ENCODE measurements at regions not wholly inside any gene's neighbourhood (a gene's known extent, or its start where the extent isn't known, plus 50 kb on each side); places are given as distances from the start of the nearest gene placed in this dataset.

DNA sequence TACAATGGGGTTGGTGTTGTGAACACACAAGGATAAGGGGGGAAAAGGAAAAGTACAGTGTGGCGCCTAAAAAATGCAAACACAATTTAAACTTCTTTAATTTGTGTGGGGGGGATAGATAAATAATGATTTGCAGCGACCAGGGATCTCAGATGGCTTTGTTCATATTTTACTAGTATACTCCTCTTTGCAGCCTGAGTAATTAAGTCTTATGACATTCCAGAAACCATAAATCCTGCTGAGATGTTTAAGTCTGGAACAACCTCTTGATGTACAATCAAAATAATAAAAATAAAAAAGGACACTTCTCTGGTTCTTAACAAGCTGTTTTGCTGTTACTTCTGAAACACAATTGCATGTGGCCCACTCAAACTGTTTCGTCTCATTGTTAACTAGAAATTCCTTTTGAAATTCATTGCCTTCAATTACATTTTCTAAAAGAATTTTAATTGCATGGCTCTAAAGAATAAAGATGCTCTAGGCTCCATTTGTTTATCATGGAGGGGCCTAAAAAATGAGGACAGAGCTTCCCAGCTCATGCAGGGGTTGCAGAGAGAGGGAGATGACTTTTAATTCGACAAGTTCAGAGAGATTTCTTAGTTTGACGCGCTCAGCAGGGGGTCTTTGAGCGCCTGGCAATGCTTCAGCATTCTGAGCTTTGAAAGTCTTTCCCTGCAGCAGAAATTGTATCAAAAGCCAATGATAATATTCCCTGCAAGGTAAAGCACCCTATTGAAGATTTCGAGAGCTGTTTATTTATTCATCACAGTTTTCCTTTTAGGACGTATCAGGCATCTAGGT lies 892.4 kb upstream of the TENM3 start:
- WGBS (ENCODE audit: insufficient coverage) = 24% methylated on average over 4 of the region's 9 CpGs
- Histone ChIP-seq H3K27me3 (ENCODE audit: control insufficient read depth, insufficient read depth, low read length) (no peaks in the 10 kb centered on the region), H3K4me3 (ENCODE audit: low read length) (no peak overlapping the region), H3K4me1 (ENCODE audit: control insufficient read depth, insufficient read depth, low read length) (no peaks in the 10 kb centered on the region), H3K9me3 (replicated peaks; ENCODE audit: control insufficient read depth, low read depth, low read length) (no peaks in the 10 kb centered on the region), H3K36me3 (ENCODE audit: control insufficient read depth, insufficient read depth, low read length) (no peaks in the 10 kb centered on the region), H3K27ac (ENCODE audit: low read length) (no peak overlapping the region)
- DNase-seq = no peak

DNA sequence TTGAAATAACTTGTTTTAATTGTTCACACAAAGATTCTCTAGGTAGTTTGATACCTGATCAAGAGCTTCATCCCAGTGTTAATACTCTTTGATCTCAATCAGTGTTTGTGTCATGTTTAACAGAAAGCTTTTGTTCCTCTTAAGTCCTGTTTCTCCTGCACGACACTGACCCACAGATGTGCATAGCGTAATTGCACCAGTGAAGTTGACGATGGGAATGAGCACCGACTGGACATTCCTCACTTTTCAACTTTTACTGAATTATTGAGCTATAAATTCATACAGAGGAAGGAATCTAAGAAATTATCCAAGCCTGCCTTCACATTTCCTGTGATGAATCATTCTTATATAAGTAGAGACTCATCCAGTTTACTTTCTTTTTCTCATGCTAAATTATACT lies 878.7 kb upstream of the TENM3 start:
- Histone ChIP-seq H3K4me3 (ENCODE audit: low read length) (no peak overlapping the region), H3K4me1 (ENCODE audit: control insufficient read depth, insufficient read depth, low read length) (no peaks in the 10 kb centered on the region), H3K27ac (ENCODE audit: low read length) (no peak overlapping the region), H3K36me3 (ENCODE audit: control insufficient read depth, insufficient read depth, low read length) (no peaks in the 10 kb centered on the region), H3K9me3 (replicated peaks; ENCODE audit: control insufficient read depth, low read depth, low read length) (no peaks in the 10 kb centered on the region), H3K27me3 (ENCODE audit: control insufficient read depth, insufficient read depth, low read length) (no peaks in the 10 kb centered on the region)
- no peak for DNase-seq
- WGBS (ENCODE audit: insufficient coverage) = no CpG with 5 or more reads among the region's 4 CpGs

DNA sequence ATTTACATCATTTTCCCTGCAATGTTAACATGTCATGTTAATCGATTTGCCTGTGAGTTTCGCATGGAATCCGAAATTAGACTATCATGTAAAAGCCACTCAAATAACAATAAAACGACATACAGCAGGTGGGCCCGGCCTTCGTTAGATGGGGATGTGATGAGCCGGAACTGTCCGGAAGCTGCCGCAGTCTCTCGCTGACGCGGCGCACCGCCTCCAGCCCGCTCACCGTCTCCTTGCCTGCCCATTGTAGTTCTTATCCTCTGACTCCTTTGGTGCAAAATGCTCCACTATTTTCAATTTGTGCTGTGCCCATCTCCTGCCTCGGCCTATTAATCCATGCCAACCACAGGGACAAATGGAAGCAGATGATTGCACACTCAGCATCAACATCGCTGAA lies 877.5 kb upstream of the TENM3 start:
- Histone ChIP-seq H3K4me3 (ENCODE audit: low read length) (no peak overlapping the region), H3K27ac (ENCODE audit: low read length) (no peak overlapping the region), H3K36me3 (ENCODE audit: control insufficient read depth, insufficient read depth, low read length) (no peaks in the 10 kb centered on the region), H3K27me3 (ENCODE audit: control insufficient read depth, insufficient read depth, low read length) (no peaks in the 10 kb centered on the region), H3K4me1 (ENCODE audit: control insufficient read depth, insufficient read depth, low read length) (no peaks in the 10 kb centered on the region), H3K9me3 (replicated peaks; ENCODE audit: control insufficient read depth, low read depth, low read length) (no peaks in the 10 kb centered on the region)
- 98% methylated on average over 15 of the region's 18 CpGs for WGBS (ENCODE audit: insufficient coverage)
- no peak for DNase-seq

DNA sequence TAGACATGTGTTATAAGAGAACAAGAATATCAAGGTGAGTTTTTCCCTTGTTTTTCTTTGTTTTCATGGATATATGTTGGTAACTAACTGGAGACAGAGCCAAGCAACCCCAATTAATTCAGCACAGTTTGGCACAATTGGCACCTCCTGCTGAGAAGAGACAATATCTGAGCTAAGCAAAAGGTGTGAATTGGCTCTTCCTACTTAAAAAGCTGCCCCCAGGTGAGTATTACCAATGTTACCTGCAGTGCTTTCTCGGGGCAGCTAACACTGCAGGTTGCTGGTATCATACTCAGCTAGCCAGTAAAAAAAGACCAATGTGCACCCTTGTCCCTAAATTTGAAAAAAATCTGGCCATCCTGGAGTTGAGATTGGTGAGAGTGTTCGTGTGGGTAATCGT lies 871.2 kb upstream of the TENM3 start:
- Histone ChIP-seq H3K27ac (ENCODE audit: low read length) (no peak overlapping the region), H3K4me1 (ENCODE audit: control insufficient read depth, insufficient read depth, low read length) (no peaks in the 10 kb centered on the region), H3K27me3 (ENCODE audit: control insufficient read depth, insufficient read depth, low read length) (no peaks in the 10 kb centered on the region), H3K9me3 (replicated peaks; ENCODE audit: control insufficient read depth, low read depth, low read length) (no peaks in the 10 kb centered on the region), H3K4me3 (ENCODE audit: low read length) (no peak overlapping the region), H3K36me3 (ENCODE audit: control insufficient read depth, insufficient read depth, low read length) (no peaks in the 10 kb centered on the region)
- no peak for DNase-seq
- 50% methylated on average over 1 of the region's 3 CpGs for WGBS (ENCODE audit: insufficient coverage)

DNA sequence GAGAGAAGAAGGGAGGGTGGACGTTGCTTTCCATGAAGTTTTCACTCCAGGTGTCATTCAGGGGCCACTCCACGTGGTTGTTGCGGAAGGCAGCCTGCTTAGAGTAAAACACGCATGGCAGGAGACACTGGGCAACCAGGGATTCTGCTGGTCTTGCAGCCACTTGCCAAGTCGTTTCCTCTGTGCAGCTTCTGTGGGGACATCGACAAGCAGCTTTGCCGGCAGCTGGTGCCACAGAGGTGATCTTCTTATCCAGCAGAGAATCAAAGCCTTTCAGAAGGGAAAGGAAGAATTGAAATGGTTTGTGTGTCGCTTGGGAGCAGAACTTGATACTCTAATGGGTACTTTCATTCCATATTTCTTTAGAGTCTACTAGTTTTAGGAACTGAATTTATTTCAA lies 867.1 kb upstream of the TENM3 start:
- no peaks in the 10 kb centered on the region for H3K9me3 ChIP-seq (replicated peaks; ENCODE audit: control insufficient read depth, low read depth, low read length)
- no peak overlapping the region for H3K27ac ChIP-seq (ENCODE audit: low read length)
- H3K27me3 ChIP-seq (ENCODE audit: control insufficient read depth, insufficient read depth, low read length) = no peaks in the 10 kb centered on the region
- 77% methylated on average over 5 of the region's 8 CpGs for WGBS (ENCODE audit: insufficient coverage)
- H3K4me1 ChIP-seq (ENCODE audit: control insufficient read depth, insufficient read depth, low read length) = no peaks in the 10 kb centered on the region
- no peak for DNase-seq
- no peaks in the 10 kb centered on the region for H3K36me3 ChIP-seq (ENCODE audit: control insufficient read depth, insufficient read depth, low read length)
- H3K4me3 ChIP-seq (ENCODE audit: low read length) = no peak overlapping the region

DNA sequence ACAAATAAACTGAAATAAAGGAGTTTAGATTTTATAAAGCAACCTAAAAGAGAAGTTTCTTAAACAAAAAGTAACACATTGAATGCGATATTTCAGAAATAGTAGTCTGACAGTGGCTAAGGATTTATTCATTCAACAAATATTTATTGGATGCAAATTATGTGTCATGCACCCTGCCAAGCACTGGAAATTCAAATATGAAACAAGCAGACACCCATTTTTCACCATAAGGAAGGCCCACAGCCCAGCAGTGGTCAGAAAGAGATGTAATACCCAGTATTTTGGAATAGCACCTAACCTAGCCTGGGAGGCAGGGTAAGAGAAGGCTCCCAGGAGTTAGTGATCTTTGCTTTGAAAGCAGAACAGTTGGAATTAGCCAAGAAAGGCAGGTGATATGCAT lies 855.1 kb upstream of the TENM3 start:
- Histone ChIP-seq H3K9me3 (replicated peaks; ENCODE audit: control insufficient read depth, low read depth, low read length) (no peaks in the 10 kb centered on the region), H3K4me1 (ENCODE audit: control insufficient read depth, insufficient read depth, low read length) (no peaks in the 10 kb centered on the region), H3K27me3 (ENCODE audit: control insufficient read depth, insufficient read depth, low read length) (no peaks in the 10 kb centered on the region), H3K27ac (ENCODE audit: low read length) (no peak overlapping the region), H3K4me3 (ENCODE audit: low read length) (no peak overlapping the region), H3K36me3 (ENCODE audit: control insufficient read depth, insufficient read depth, low read length) (no peaks in the 10 kb centered on the region)
- WGBS (ENCODE audit: insufficient coverage) = no CpG with 5 or more reads among the region's 1 CpG
- no peak for DNase-seq

DNA sequence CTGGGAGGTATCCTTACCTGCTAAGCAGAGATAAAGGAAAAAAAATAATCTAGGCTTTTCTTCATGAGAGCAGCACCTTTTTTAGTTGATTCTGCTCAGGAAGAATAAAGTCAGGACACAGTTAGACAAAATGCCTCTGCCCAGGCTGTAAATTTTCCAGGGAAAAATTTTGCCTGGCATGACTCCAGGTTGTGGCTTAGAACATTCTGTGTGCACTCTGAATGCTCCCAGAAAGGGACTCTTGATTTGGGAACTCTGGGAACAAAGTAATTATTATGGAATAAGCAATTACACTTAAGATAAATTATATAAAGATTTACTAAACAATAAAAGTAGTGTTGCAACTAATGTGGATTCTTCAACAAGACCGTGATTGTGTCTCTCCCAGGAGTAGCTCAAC lies 826.2 kb upstream of the TENM3 start:
- DNase-seq = peak; percentile 31
- Histone ChIP-seq H3K36me3 (ENCODE audit: control insufficient read depth, insufficient read depth, low read length) (no peaks in the 10 kb centered on the region), H3K27me3 (ENCODE audit: control insufficient read depth, insufficient read depth, low read length) (no peaks in the 10 kb centered on the region), H3K9me3 (replicated peaks; ENCODE audit: control insufficient read depth, low read depth, low read length) (no peaks in the 10 kb centered on the region), H3K4me1 (ENCODE audit: control insufficient read depth, insufficient read depth, low read length) (no peaks in the 10 kb centered on the region), H3K4me3 (ENCODE audit: low read length) (no peak overlapping the region), H3K27ac (ENCODE audit: low read length) (no peak overlapping the region)
- WGBS (ENCODE audit: insufficient coverage) = no CpG with 5 or more reads among the region's 1 CpG

DNA sequence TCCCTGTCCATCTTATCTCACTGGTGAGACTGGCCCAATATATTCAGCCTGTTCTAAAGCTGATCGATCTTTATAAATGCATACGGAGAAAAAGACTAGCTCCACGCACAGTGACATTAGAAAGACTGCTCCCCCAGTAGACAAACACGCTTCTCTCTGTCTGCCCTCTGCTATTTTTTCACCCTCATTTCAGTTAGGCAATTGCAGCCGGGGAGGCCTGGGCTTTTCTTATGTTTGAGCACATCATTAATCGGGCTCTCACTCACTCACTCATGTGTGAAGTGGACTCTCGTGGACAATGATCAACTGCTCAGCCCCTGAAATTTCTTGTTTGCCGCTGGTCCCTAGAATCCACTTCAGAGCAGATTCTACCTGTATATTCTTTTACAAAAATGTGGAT lies 824.7 kb upstream of the TENM3 start:
- no peak for DNase-seq
- 81% methylated on average over 5 of the region's 8 CpGs for WGBS (ENCODE audit: insufficient coverage)
- H3K4me1 ChIP-seq (ENCODE audit: control insufficient read depth, insufficient read depth, low read length) = no peaks in the 10 kb centered on the region
- no peak overlapping the region for H3K4me3 ChIP-seq (ENCODE audit: low read length)
- H3K36me3 ChIP-seq (ENCODE audit: control insufficient read depth, insufficient read depth, low read length) = no peaks in the 10 kb centered on the region
- no peaks in the 10 kb centered on the region for H3K27me3 ChIP-seq (ENCODE audit: control insufficient read depth, insufficient read depth, low read length)
- no peak overlapping the region for H3K27ac ChIP-seq (ENCODE audit: low read length)
- no peaks in the 10 kb centered on the region for H3K9me3 ChIP-seq (replicated peaks; ENCODE audit: control insufficient read depth, low read depth, low read length)

DNA sequence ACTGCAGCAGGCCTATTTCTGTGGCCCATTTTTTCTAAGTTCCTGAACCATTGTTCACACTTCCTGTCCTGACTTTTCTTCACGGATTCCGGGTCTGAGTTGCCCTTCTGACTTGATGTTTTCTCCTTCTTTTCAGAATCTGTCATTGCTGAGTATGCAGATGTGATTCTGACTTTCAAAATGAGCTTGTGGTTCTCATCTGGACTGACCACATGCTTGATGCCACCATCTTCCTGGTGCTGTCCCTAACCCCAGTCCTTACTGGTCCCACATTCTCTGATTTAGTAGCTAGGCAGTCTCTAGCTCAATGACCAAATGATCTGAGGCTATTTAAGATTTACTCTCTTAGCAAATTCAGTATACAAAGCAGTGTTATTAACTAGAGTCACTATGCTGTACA lies 822.3 kb upstream of the TENM3 start:
- WGBS (ENCODE audit: insufficient coverage) = no CpG with 5 or more reads among the region's 2 CpGs
- no peaks in the 10 kb centered on the region for H3K4me1 ChIP-seq (ENCODE audit: control insufficient read depth, insufficient read depth, low read length)
- no peak for DNase-seq
- H3K27ac ChIP-seq (ENCODE audit: low read length) = no peak overlapping the region
- H3K4me3 ChIP-seq (ENCODE audit: low read length) = no peak overlapping the region
- H3K36me3 ChIP-seq (ENCODE audit: control insufficient read depth, insufficient read depth, low read length) = no peaks in the 10 kb centered on the region
- no peaks in the 10 kb centered on the region for H3K27me3 ChIP-seq (ENCODE audit: control insufficient read depth, insufficient read depth, low read length)
- no peaks in the 10 kb centered on the region for H3K9me3 ChIP-seq (replicated peaks; ENCODE audit: control insufficient read depth, low read depth, low read length)

DNA sequence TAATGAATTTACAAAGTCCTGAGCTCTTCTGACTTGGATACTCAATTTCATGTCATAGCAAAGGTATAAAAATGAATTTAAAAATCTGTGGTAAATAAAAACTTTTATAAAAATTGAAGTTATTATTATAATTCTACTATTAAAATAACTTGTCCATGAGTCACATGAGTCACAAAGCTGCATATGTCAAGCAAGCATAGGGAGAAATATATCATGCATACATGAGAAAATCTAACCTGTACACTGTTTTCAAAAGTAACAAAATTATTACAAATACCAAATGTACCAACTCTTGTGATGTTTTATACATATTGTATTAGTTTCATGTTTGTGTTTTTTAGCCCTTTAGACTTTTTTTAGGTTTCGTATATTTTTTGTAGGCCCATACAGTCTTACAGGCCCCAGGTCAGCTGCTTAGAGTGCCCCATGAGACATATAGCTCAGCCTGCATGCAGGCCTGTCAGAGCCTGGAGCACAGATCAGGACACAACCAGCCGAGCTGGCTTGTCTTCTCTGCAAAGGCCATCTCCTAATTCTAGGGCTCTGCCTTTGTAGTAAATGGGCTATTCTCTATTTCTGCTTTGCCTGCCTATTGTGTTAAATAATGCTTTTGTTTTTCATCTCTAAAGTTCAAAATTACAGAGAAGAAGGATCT lies 818.7 kb upstream of the TENM3 start:
- Histone ChIP-seq H3K27ac (ENCODE audit: low read length) (no peak overlapping the region), H3K36me3 (ENCODE audit: control insufficient read depth, insufficient read depth, low read length) (no peaks in the 10 kb centered on the region), H3K4me3 (ENCODE audit: low read length) (no peak overlapping the region), H3K27me3 (ENCODE audit: control insufficient read depth, insufficient read depth, low read length) (no peaks in the 10 kb centered on the region), H3K9me3 (replicated peaks; ENCODE audit: control insufficient read depth, low read depth, low read length) (no peaks in the 10 kb centered on the region), H3K4me1 (ENCODE audit: control insufficient read depth, insufficient read depth, low read length) (no peaks in the 10 kb centered on the region)
- WGBS (ENCODE audit: insufficient coverage) = 33% methylated on average over 1 of the region's 2 CpGs
- DNase-seq = no peak

Measured in muscle of leg (tissue), 3 donors.